Fibroblast of pulmonary artery (primary cell): ENCODE measurements at regions not wholly inside any gene's neighbourhood (a gene's known extent, or its start where the extent isn't known, plus 50 kb on each side); places are given as distances from the start of the nearest gene placed in this dataset.

Experiments
- DNase-seq: peaks from one replicate; pipeline ENCODE4 v3.0.0-alpha.2; 2010; ENCODE audit warnings: low read depth
- H3K4me3 ChIP-seq: replicated peaks from 2 replicates; pipeline ENCODE4 v1.5.1; 2011; ENCODE audit warnings: low read depth, mild to moderate bottlenecking, control low read depth, low read length, moderate library complexity
- TF ChIP-seq, protein P1 (sequence below): IDR thresholded peaks from 2 replicates; pipeline ENCODE4 v1.5.1; 2011; ENCODE audit warnings: mild to moderate bottlenecking, control low read depth, low read length, inconsistent platforms; ENCODE audit errors: missing control alignments

DNA sequence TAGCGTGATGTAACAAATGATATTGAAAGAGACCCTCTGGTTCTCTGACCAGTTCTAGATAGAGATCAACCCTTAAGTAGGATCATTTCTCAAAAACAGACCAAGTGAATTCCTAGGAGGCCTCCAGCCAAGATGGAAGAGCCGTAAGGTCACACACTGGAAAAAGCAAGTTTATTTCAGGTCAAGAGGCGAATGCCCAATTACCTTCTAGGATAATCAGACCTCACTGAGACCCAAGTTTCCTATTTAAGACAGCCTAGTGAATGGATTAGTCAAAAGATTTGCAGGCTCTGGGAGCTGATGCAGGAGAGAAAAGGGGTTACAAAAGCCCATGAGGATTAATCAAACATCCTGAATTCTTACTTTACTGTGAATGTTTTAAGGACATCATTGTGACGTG, 486.1 kb upstream of the NRP1 start:
- no peak for DNase-seq
- no peak overlapping the region for H3K4me3 ChIP-seq
- TF ChIP-seq, protein P1, sequence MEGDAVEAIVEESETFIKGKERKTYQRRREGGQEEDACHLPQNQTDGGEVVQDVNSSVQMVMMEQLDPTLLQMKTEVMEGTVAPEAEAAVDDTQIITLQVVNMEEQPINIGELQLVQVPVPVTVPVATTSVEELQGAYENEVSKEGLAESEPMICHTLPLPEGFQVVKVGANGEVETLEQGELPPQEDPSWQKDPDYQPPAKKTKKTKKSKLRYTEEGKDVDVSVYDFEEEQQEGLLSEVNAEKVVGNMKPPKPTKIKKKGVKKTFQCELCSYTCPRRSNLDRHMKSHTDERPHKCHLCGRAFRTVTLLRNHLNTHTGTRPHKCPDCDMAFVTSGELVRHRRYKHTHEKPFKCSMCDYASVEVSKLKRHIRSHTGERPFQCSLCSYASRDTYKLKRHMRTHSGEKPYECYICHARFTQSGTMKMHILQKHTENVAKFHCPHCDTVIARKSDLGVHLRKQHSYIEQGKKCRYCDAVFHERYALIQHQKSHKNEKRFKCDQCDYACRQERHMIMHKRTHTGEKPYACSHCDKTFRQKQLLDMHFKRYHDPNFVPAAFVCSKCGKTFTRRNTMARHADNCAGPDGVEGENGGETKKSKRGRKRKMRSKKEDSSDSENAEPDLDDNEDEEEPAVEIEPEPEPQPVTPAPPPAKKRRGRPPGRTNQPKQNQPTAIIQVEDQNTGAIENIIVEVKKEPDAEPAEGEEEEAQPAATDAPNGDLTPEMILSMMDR = no peak

DNA sequence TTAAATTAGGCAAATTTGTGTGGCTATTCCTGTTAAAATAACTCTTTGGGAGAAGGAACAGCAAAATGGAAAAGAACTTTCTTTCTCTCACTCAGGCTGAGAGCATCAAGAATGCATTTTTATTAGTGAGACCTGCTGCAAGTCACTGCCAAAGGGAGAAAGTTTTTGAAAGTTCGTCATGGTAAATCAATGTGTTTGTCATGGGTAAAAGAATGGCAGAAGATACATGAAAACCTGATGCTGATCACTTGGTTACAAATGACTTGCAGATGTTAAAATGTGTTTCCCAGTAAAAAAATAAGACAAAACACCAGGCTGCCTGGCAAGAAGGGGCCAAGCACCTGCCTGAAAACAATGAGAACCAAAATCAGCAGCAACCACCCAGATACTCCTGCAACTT, 484.7 kb upstream of the NRP1 start:
- no peak for DNase-seq
- no peak overlapping the region for H3K4me3 ChIP-seq
- TF ChIP-seq, protein P1 = no peak

DNA sequence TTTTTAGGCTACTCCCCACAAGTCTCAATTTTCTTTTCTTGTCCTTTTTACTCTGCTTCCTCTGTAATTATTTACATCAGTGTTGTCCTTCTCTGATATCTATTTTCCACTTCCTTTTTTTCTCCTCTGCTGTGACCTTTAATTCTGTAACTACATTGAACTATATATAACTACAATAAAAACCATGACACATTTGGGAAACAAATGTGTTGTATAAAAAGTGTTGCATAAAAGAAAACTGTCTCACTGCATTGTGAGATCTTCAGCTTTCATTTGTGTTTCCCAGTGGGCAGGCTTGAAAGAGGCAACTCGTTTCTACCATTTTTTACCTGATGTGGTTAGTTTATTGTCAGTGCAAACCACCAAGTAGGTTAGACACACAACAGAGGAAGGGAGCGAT, 483.9 kb upstream of the NRP1 start:
- DNase-seq = no peak
- no peak overlapping the region for H3K4me3 ChIP-seq
- TF ChIP-seq, protein P1 = no peak

DNA sequence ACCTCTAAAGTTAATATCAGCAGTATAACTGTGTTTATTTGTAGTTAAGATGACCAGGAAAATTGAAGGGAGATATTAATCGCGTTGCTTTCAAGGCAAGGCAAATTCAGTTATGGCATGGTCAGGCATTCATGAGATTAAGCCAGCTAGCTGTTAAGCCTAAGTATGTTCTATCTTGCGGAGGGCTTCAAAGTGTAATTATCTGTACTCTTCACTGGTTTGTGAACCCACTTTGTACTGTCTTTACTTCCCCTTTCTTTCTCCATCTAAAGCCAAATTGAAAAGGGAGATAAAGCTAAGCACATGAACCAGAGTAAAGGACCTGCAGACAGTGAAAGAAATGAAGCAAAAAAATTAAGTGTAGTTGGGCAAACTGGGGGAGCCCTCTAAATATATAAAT, 483.1 kb upstream of the NRP1 start:
- TF ChIP-seq, protein P1 = no peak
- no peak for DNase-seq
- H3K4me3 ChIP-seq = no peak overlapping the region

DNA sequence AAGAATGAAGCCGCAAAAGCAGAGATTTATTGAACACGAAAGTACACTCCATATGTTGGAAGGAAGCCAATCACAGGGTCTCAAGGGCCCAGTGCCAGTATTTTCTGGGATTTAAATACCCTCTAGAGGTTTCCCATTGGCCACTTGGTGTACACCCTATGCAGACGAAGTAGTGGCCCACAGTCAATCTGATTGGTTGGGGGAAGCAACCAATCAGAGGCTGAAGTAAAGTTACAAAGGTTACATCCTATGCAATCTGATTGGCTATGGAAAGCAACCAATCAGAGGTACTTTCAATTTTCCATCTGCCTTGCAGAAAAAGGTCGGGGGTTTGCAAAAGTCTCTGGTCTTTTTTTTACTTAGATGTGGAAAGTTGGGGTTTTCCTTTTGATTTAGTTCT, 481.3 kb upstream of the NRP1 start:
- DNase-seq = no peak
- TF ChIP-seq, protein P1 = no peak
- no peak overlapping the region for H3K4me3 ChIP-seq

DNA sequence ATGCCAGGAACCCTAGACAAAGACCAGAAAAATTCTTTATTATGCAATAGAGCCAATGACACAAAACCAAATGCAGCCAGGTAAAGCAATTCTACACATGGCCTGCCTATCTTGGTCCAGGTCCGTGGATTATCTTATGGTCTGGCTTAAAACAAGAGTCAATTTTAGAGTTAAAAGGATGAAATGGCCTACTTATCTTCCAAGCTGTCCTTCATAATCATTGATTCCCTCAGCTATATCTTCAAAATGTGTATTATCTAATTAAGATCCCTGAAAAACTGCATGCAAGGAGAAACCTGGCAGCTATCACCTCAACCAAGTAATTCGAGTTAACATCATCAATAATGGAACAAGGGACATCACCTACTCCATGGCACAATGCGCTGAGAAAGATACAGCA, 479.4 kb upstream of the NRP1 start:
- no peak overlapping the region for H3K4me3 ChIP-seq
- TF ChIP-seq, protein P1 = no peak
- DNase-seq = no peak

DNA sequence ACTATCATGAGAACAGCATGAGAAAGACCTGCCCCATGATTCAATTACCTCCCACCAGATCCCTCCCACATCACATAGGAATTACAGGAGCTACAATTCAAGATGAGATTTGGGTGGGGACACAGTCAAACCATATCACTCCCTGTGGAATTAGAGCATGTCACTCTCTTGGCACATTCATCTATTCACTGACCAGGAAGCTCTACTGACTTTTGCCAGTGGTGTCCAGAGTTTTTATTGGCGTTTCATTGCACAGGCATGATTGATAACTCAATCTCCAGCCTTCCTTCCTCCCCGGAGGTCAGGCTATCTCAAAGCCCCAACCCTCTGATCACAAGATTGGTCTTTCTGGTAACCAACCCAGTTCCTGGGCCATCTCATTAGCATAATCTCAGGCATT, 478.9 kb upstream of the NRP1 start:
- TF ChIP-seq, protein P1 = no peak
- no peak overlapping the region for H3K4me3 ChIP-seq
- no peak for DNase-seq
